ENCODE measurements at regions not wholly inside any gene's neighbourhood (a gene's known extent, or its start where the extent isn't known, plus 50 kb on each side); places are given as distances from the start of the nearest gene placed in this dataset.

- H3K27me3 ChIP-seq (ENCODE audit: insufficient read depth, low read depth), result no peaks in the 10 kb centered on the region
- no peaks in the 10 kb centered on the region for H3K4me1 ChIP-seq (replicated peaks; ENCODE audit: insufficient read depth)
- TF ChIP-seq CTCF (conservative IDR thresholded peaks at IDR 0.05) (no peak), EZH2 (IDR thresholded peaks at IDR 0.05; ENCODE audit: low read depth) (no peak)
- no peak overlapping the region for H2AFZ ChIP-seq
- H3F3A ChIP-seq (ENCODE audit: insufficient read depth, low read depth), result no peaks in the 10 kb centered on the region
- no peak for DNase-seq
- H3K4me3 ChIP-seq, result no peak overlapping the region
- H3K9me3 ChIP-seq (ENCODE audit: insufficient read depth, low read depth), result no peaks in the 10 kb centered on the region
- CTCF ChIA-PET, result no interaction called here
- no peaks in the 10 kb centered on the region for H4K20me1 ChIP-seq (ENCODE audit: insufficient read depth)
- intact Hi-C loops (cut with micrococcal nuclease; ENCODE audit: unreplicated experiment), result no loop called here
- POLR2A ChIA-PET (ENCODE audit: unreplicated experiment), result no interaction called here
- no peak overlapping the region for H3K4me2 ChIP-seq
- H3K36me3 ChIP-seq (ENCODE audit: low read depth), result no peaks in the 10 kb centered on the region
- BruUV-seq (replicated peaks), result no TSS peak
- H3K9me2 ChIP-seq (ENCODE audit: insufficient read depth), result no peaks in the 10 kb centered on the region
- H3K27ac ChIP-seq, result no peak overlapping the region
- no peaks in the 10 kb centered on the region for H3K79me2 ChIP-seq (ENCODE audit: low read depth)
These were observed 913.7 kb downstream of the RPS29 start for GRCh38 chr14:48672506-48672905.

GRCh38 chr14:48670939-48671338 is 915.2 kb downstream of the RPS29 start:
- no peaks in the 10 kb centered on the region for H3K4me1 ChIP-seq (replicated peaks; ENCODE audit: insufficient read depth)
- no peaks in the 10 kb centered on the region for H3K27me3 ChIP-seq (ENCODE audit: insufficient read depth, low read depth)
- POLR2A ChIA-PET (ENCODE audit: unreplicated experiment), result no interaction called here
- CTCF ChIA-PET, result no interaction called here
- no peak overlapping the region for H2AFZ ChIP-seq
- no peak overlapping the region for H3K27ac ChIP-seq
- H3K9me2 ChIP-seq (ENCODE audit: insufficient read depth), result no peaks in the 10 kb centered on the region
- DNase-seq, result no peak
- no peaks in the 10 kb centered on the region for H3K9me3 ChIP-seq (ENCODE audit: insufficient read depth, low read depth)
- no TSS peak for BruUV-seq (replicated peaks)
- intact Hi-C loops (cut with micrococcal nuclease; ENCODE audit: unreplicated experiment), result no loop called here
- H3F3A ChIP-seq (ENCODE audit: insufficient read depth, low read depth), result no peaks in the 10 kb centered on the region
- no peaks in the 10 kb centered on the region for H4K20me1 ChIP-seq (ENCODE audit: insufficient read depth)
- H3K79me2 ChIP-seq (ENCODE audit: low read depth), result no peaks in the 10 kb centered on the region
- no peak overlapping the region for H3K4me3 ChIP-seq
- TF ChIP-seq CTCF (conservative IDR thresholded peaks at IDR 0.05), result no peak
- TF ChIP-seq EZH2 (IDR thresholded peaks at IDR 0.05; ENCODE audit: low read depth), result no peak
- H3K36me3 ChIP-seq (ENCODE audit: low read depth), result no peaks in the 10 kb centered on the region
- no peak overlapping the region for H3K4me2 ChIP-seq

- Histone ChIP-seq H2AFZ (0 out of 2 replicates have a peak overlapping the region, but pooled peaks have one; percentile 14), H3K4me1 (replicated peaks; ENCODE audit: insufficient read depth) (no peaks in the 10 kb centered on the region), H3K27ac (no peak overlapping the region), H3K9me3 (ENCODE audit: insufficient read depth, low read depth) (no peaks in the 10 kb centered on the region), H3K4me2 (no peak overlapping the region), H4K20me1 (ENCODE audit: insufficient read depth) (no peaks in the 10 kb centered on the region), H3K79me2 (ENCODE audit: low read depth) (no peaks in the 10 kb centered on the region), H3K36me3 (ENCODE audit: low read depth) (no peaks in the 10 kb centered on the region), H3K4me3 (no peak overlapping the region), H3K27me3 (ENCODE audit: insufficient read depth, low read depth) (no peaks in the 10 kb centered on the region), H3F3A (ENCODE audit: insufficient read depth, low read depth) (no peaks in the 10 kb centered on the region), H3K9me2 (ENCODE audit: insufficient read depth) (no peaks in the 10 kb centered on the region)
- TF ChIP-seq CTCF (conservative IDR thresholded peaks at IDR 0.05), result no peak
- ChIA-PET POLR2A (ENCODE audit: unreplicated experiment) (no interaction called here), CTCF (no interaction called here)
- intact Hi-C loops (cut with micrococcal nuclease; ENCODE audit: unreplicated experiment), result no loop called here
- no peak for DNase-seq
- BruUV-seq (replicated peaks), result no TSS peak
These were observed 920.9 kb downstream of the RPS29 start for GRCh38 chr14:48665077-48665784.

Data from PC-9 (cell line).